ENCODE measurements at regions not wholly inside any gene's neighbourhood (a gene's known extent, or its start where the extent isn't known, plus 50 kb on each side); places are given as distances from the start of the nearest gene placed in this dataset.
"Not testable (repeated sequence)": the region's sequence is repeated elsewhere in the genome, so short reads cannot be mapped to it uniquely, and the experiment has no call there.

DNA sequence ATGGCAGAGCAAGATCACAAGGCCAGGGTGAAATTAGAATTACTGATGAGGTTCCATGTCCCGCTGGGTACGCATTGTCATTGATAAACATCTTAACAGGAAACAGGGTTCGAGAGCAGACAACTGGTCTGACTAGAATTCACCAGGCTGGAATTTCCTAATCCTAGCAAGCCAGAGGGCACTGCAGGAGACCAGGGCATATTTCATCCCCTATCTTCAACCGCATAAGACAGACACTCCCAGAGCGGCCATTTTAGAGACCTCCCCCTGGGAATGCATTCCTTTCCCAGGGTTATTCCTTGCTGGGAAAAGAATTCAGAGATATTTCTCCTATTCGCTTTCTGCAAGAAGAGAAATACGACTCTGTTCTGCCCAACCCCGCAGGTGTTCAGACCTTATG lies 1041.3 kb downstream of the OLFM4 start:
- intact Hi-C loops (cut with micrococcal nuclease; ENCODE audit: unreplicated experiment): not testable (repeated sequence)

DNA sequence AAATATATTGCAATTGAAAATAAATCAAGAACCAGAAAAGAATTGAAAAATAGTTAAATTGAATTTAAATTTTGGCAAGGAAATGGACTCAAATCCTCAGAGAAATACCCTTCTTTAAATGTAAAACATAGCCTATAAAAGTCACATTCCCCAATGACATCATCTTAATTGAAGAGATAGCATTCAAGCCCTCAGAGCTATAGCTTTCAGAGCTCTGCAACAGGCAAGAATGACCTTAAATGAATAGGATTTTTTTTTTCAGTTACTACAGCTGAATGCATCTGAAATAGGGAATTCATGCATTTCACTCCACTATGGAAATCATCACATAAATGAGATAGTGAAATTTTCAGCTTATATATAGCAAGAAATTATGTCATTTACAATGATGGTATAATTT lies 1049.0 kb downstream of the OLFM4 start:
- no TSS peak for BruUV-seq (replicated peaks)
- CTCF ChIA-PET: no interaction called here
- TF ChIP-seq, protein P1, sequence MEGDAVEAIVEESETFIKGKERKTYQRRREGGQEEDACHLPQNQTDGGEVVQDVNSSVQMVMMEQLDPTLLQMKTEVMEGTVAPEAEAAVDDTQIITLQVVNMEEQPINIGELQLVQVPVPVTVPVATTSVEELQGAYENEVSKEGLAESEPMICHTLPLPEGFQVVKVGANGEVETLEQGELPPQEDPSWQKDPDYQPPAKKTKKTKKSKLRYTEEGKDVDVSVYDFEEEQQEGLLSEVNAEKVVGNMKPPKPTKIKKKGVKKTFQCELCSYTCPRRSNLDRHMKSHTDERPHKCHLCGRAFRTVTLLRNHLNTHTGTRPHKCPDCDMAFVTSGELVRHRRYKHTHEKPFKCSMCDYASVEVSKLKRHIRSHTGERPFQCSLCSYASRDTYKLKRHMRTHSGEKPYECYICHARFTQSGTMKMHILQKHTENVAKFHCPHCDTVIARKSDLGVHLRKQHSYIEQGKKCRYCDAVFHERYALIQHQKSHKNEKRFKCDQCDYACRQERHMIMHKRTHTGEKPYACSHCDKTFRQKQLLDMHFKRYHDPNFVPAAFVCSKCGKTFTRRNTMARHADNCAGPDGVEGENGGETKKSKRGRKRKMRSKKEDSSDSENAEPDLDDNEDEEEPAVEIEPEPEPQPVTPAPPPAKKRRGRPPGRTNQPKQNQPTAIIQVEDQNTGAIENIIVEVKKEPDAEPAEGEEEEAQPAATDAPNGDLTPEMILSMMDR (conservative IDR thresholded peaks at IDR 0.05; ENCODE audit: low read depth, low read length): no peak
- TF ChIP-seq EZH2 (IDR thresholded peaks at IDR 0.05; ENCODE audit: borderline replicate concordance, low read depth, low read length, poor library complexity, severe bottlenecking): no peak
- POLR2A ChIA-PET (ENCODE audit: low non-redundant PET): no interaction called here
- no peak for DNase-seq (ENCODE audit: low spot score)
- Histone ChIP-seq H3K9me3 (ENCODE audit: low read depth, low read length, poor library complexity, severe bottlenecking) (no peaks in the 10 kb centered on the region), H3K27me3 (replicated peaks; ENCODE audit: insufficient read depth, low read depth, low read length, poor library complexity) (no peaks in the 10 kb centered on the region), H3K4me1 (ENCODE audit: insufficient read depth, low read length, poor library complexity, severe bottlenecking) (no peaks in the 10 kb centered on the region), H3K27ac (ENCODE audit: low read depth, low read length, poor library complexity, severe bottlenecking) (no peak overlapping the region), H3K36me3 (ENCODE audit: insufficient read depth, low read length, poor library complexity, severe bottlenecking) (no peaks in the 10 kb centered on the region), H3K4me3 (ENCODE audit: low read depth, low read length, poor library complexity, severe bottlenecking) (no peak overlapping the region)
- intact Hi-C loops (cut with micrococcal nuclease; ENCODE audit: unreplicated experiment): no loop called here

More for the DNA sequence above, 1041.3 kb downstream of the OLFM4 start:
- DNase-seq (ENCODE audit: low spot score); POLR2A ChIA-PET (ENCODE audit: low non-redundant PET); H3K27me3 ChIP-seq (replicated peaks; ENCODE audit: insufficient read depth, low read depth, low read length, poor library complexity); H3K27ac ChIP-seq (ENCODE audit: low read depth, low read length, poor library complexity, severe bottlenecking); CTCF ChIA-PET; H3K4me3 ChIP-seq (ENCODE audit: low read depth, low read length, poor library complexity, severe bottlenecking); H3K4me1 ChIP-seq (ENCODE audit: insufficient read depth, low read length, poor library complexity, severe bottlenecking); BruUV-seq (replicated peaks); H3K36me3 ChIP-seq (ENCODE audit: insufficient read depth, low read length, poor library complexity, severe bottlenecking): not testable (repeated sequence)
- H3K9me3 ChIP-seq (ENCODE audit: low read depth, low read length, poor library complexity, severe bottlenecking): peaks cover 10% of the 10 kb centered on the region

DNA sequence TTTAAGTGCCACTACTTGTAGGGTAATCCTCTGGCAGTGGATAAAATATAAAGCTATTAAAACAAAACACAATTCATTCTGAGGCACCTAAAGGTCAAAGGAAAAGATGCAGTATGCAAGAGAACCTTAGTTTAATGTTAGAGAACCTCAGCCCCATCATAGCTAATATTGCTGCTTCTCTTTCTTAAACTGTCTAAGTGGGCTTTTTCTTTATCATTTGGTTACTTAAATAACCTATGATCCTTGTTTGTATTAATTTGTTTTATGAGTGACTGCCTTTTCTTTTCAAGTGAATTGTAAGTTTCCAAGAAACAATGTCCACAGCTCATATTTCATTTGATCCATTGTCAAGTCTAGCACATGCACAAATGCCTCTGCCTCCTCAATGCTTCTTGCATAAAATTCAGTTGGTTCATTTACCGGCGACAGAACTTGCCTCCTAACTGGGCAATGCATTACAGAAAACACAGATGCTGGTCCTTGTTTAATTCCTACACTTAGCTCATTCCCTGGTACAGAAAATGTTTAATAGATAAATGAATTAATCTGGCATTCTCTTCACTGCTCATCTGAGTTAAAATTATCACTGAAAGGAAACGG lies 1049.8 kb downstream of the OLFM4 start:
- H3K4me3 ChIP-seq (ENCODE audit: low read depth, low read length, poor library complexity, severe bottlenecking): no peak overlapping the region
- ChIA-PET CTCF (no interaction called here), POLR2A (ENCODE audit: low non-redundant PET) (no interaction called here)
- no peak for TF ChIP-seq EZH2 (IDR thresholded peaks at IDR 0.05; ENCODE audit: borderline replicate concordance, low read depth, low read length, poor library complexity, severe bottlenecking)
- TF ChIP-seq, protein P1 (conservative IDR thresholded peaks at IDR 0.05; ENCODE audit: low read depth, low read length): no peak
- BruUV-seq (replicated peaks): no TSS peak
- H3K9me3 ChIP-seq (ENCODE audit: low read depth, low read length, poor library complexity, severe bottlenecking): no peaks in the 10 kb centered on the region
- no peaks in the 10 kb centered on the region for H3K36me3 ChIP-seq (ENCODE audit: insufficient read depth, low read length, poor library complexity, severe bottlenecking)
- no peak for DNase-seq (ENCODE audit: low spot score)
- H3K4me1 ChIP-seq (ENCODE audit: insufficient read depth, low read length, poor library complexity, severe bottlenecking): no peaks in the 10 kb centered on the region
- H3K27me3 ChIP-seq (replicated peaks; ENCODE audit: insufficient read depth, low read depth, low read length, poor library complexity): no peaks in the 10 kb centered on the region
- intact Hi-C loops (cut with micrococcal nuclease; ENCODE audit: unreplicated experiment): no loop called here
- no peak overlapping the region for H3K27ac ChIP-seq (ENCODE audit: low read depth, low read length, poor library complexity, severe bottlenecking)

DNA sequence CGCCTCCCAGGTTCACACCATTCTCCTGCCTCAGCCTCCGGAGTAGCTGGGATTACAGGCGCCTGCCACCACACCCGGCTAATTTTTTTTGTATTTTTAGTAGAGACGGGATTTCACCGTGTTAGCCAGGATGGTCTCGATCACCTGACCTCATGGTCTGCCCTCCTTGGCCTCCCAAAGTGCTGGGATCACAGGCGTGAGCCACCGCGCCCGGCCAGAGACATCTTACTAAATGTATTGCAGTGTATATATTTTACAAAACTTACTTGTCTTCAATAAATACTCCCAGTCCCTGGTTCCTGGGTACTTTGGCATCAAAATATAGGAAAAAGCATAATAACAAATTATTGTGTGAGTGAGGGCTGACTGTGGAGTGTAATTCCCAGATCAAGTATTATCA lies 1053.7 kb downstream of the OLFM4 start:
- CTCF ChIA-PET; H3K27ac ChIP-seq (ENCODE audit: low read depth, low read length, poor library complexity, severe bottlenecking); BruUV-seq (replicated peaks); intact Hi-C loops (cut with micrococcal nuclease; ENCODE audit: unreplicated experiment); H3K9me3 ChIP-seq (ENCODE audit: low read depth, low read length, poor library complexity, severe bottlenecking); H3K36me3 ChIP-seq (ENCODE audit: insufficient read depth, low read length, poor library complexity, severe bottlenecking); H3K27me3 ChIP-seq (replicated peaks; ENCODE audit: insufficient read depth, low read depth, low read length, poor library complexity); POLR2A ChIA-PET (ENCODE audit: low non-redundant PET); H3K4me3 ChIP-seq (ENCODE audit: low read depth, low read length, poor library complexity, severe bottlenecking); H3K4me1 ChIP-seq (ENCODE audit: insufficient read depth, low read length, poor library complexity, severe bottlenecking); DNase-seq (ENCODE audit: low spot score): not testable (repeated sequence)
